ENCODE measurements at regions not wholly inside any gene's neighbourhood (a gene's known extent, or its start where the extent isn't known, plus 50 kb on each side); places are given as distances from the start of the nearest gene placed in this dataset.
A peak's percentile ranks its signal among the peaks of the same experiment; 100 is the strongest.

DNA sequence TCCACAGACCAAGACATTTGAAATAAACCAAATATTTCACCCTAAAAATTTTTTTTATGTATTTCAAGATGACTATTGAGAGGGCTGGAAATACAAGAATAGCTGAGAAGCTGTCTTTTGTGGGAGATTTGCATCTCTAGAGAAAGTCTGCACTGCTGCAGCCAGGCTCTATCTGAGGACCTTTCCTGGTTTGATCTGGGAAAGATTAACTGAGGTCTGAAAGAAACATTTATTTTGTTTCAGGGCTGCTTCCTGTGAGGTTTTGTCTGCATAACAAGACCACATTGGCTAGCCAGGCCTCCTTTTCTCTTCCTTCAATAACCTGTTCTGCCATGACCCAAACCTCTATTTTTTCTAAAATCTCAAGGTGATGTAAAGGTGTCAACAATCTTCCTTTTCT lies 117.5 kb upstream of the ARHGEF26 start:
- no peaks in the 10 kb centered on the region for H3K9me3 ChIP-seq (ENCODE audit: control extremely low read depth in 1 of 5, control insufficient read depth in 4 of 5, insufficient read depth in 2 of 5, low read depth in 1 of 5, low read length in 4 of 5)
- ChIA-PET POLR2A (no interaction called here), CTCF (no interaction called here)
- DNase-seq, result no peak
- H3K36me3 ChIP-seq (ENCODE audit: control insufficient read depth in 4 of 4, insufficient read depth in 4 of 4, low read length in 3 of 4), result no peaks in the 10 kb centered on the region
- peaks cover 0 to 4% (median 0%) of the 10 kb centered on the region in 4 experiments for H3K4me1 ChIP-seq (ENCODE audit: control extremely low read depth in 1 of 4, control insufficient read depth in 4 of 4, insufficient read depth in 4 of 4, low read length in 3 of 4)
- H3K27ac ChIP-seq (ENCODE audit: insufficient read depth in 1 of 2, low read depth in 1 of 2, low read length in 2 of 2, poor library complexity in 1 of 2, severe bottlenecking in 2 of 2), result no peak overlapping the region
- no peak overlapping the region for H3K4me3 ChIP-seq (ENCODE audit: control insufficient read depth in 1 of 7, extremely low read depth in 1 of 7, insufficient read depth in 4 of 7, low read depth in 2 of 7, low read length in 6 of 7)
- H3K27me3 ChIP-seq (replicated peaks in 2 of 5; ENCODE audit: control insufficient read depth in 4 of 5, insufficient read depth in 5 of 5, low read length in 4 of 5), result no peaks in the 10 kb centered on the region

DNA sequence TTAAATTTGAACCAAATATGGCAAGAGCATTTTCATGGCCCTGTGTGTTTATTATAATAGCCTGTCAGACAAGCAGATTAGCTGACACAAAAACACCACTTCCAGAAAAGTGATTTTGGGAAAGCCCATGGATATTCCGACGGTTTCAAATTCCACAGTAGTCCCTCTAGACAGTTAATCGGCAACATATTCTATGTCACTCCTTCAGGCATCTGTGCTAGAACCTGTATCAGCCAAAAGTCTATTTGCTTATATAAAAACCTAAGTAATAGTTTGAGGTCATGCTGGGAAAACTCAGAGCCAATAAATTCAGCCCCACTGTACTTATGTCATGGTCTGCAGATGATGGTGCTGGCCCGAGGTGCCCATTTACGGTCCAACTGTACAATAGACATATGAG lies 110.2 kb upstream of the ARHGEF26 start:
- H3K27me3 ChIP-seq (replicated peaks in 2 of 5; ENCODE audit: control insufficient read depth in 4 of 5, insufficient read depth in 5 of 5, low read length in 4 of 5), result no peaks in the 10 kb centered on the region
- H3K4me1 ChIP-seq (ENCODE audit: control extremely low read depth in 1 of 4, control insufficient read depth in 4 of 4, insufficient read depth in 4 of 4, low read length in 3 of 4), result no peaks in the 10 kb centered on the region
- no peak overlapping the region for H3K27ac ChIP-seq (ENCODE audit: insufficient read depth in 1 of 2, low read depth in 1 of 2, low read length in 2 of 2, poor library complexity in 1 of 2, severe bottlenecking in 2 of 2)
- no peak overlapping the region for H3K4me3 ChIP-seq (ENCODE audit: control insufficient read depth in 1 of 7, extremely low read depth in 1 of 7, insufficient read depth in 4 of 7, low read depth in 2 of 7, low read length in 6 of 7)
- no peaks in the 10 kb centered on the region for H3K9me3 ChIP-seq (ENCODE audit: control extremely low read depth in 1 of 5, control insufficient read depth in 4 of 5, insufficient read depth in 2 of 5, low read depth in 1 of 5, low read length in 4 of 5)
- no peaks in the 10 kb centered on the region for H3K36me3 ChIP-seq (ENCODE audit: control insufficient read depth in 4 of 4, insufficient read depth in 4 of 4, low read length in 3 of 4)
- POLR2A ChIA-PET, result no interaction called here
- no peak for DNase-seq
- CTCF ChIA-PET, result no interaction called here
- 94% methylated on average over 3 of the region's 5 CpGs for WGBS (ENCODE audit: insufficient coverage)

DNA sequence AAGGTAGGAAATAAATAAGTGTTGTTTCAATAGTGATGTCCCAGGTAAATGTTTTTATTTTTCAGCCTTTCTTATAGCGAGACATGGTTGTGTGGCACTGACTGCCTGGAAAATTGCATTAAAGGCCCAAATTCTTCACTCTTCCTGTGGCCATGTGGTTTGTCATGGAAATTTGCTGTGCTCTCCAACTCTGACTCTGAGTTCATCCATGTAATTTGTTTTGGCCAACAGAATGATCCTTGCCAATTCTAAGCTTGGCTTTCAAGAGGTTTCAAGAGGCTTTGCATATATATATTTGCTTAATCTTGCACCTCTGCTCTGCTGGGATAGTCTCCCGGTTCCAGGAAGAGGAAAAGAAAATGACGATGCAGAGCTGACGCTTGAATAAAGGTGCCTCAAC lies 107.5 kb upstream of the ARHGEF26 start:
- 96% methylated on average over 4 of the region's 4 CpGs for WGBS (ENCODE audit: insufficient coverage)
- H3K36me3 ChIP-seq (ENCODE audit: control insufficient read depth in 4 of 4, insufficient read depth in 4 of 4, low read length in 3 of 4), result no peaks in the 10 kb centered on the region
- H3K27me3 ChIP-seq (replicated peaks in 2 of 5; ENCODE audit: control insufficient read depth in 4 of 5, insufficient read depth in 5 of 5, low read length in 4 of 5), result no peaks in the 10 kb centered on the region
- CTCF ChIA-PET, result no interaction called here
- no peaks in the 10 kb centered on the region for H3K9me3 ChIP-seq (ENCODE audit: control extremely low read depth in 1 of 5, control insufficient read depth in 4 of 5, insufficient read depth in 2 of 5, low read depth in 1 of 5, low read length in 4 of 5)
- DNase-seq, result no peak
- H3K4me3 ChIP-seq (ENCODE audit: control insufficient read depth in 1 of 7, extremely low read depth in 1 of 7, insufficient read depth in 4 of 7, low read depth in 2 of 7, low read length in 6 of 7), result no peak overlapping the region
- POLR2A ChIA-PET, result no interaction called here
- no peak overlapping the region for H3K27ac ChIP-seq (ENCODE audit: insufficient read depth in 1 of 2, low read depth in 1 of 2, low read length in 2 of 2, poor library complexity in 1 of 2, severe bottlenecking in 2 of 2)
- no peaks in the 10 kb centered on the region for H3K4me1 ChIP-seq (ENCODE audit: control extremely low read depth in 1 of 4, control insufficient read depth in 4 of 4, insufficient read depth in 4 of 4, low read length in 3 of 4)

DNA sequence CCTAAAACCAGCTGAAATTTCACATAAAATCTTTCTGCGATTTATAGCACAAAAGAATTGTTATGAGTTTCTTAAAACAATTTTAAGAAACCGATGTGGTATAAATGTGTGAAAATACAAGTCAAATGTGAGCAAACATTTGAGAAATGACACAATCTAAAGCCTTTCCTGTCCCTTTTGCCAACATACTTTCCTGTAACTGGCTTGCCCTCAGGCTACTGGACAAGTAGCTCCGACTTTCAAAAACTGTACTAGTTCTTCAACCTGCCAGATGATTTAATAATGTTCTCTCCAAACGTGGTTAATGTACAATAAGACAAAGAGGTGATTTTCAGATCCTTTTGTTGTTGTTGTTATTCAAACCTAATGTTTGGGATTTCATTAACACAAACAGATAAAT lies 105.9 kb upstream of the ARHGEF26 start:
- no peaks in the 10 kb centered on the region for H3K27me3 ChIP-seq (replicated peaks in 2 of 5; ENCODE audit: control insufficient read depth in 4 of 5, insufficient read depth in 5 of 5, low read length in 4 of 5)
- H3K4me1 ChIP-seq (ENCODE audit: control extremely low read depth in 1 of 4, control insufficient read depth in 4 of 4, insufficient read depth in 4 of 4, low read length in 3 of 4), result no peaks in the 10 kb centered on the region
- no peaks in the 10 kb centered on the region for H3K36me3 ChIP-seq (ENCODE audit: control insufficient read depth in 4 of 4, insufficient read depth in 4 of 4, low read length in 3 of 4)
- H3K4me3 ChIP-seq (ENCODE audit: control insufficient read depth in 1 of 7, extremely low read depth in 1 of 7, insufficient read depth in 4 of 7, low read depth in 2 of 7, low read length in 6 of 7), result no peak overlapping the region
- ChIA-PET POLR2A (no interaction called here), CTCF (no interaction called here)
- no peaks in the 10 kb centered on the region for H3K9me3 ChIP-seq (ENCODE audit: control extremely low read depth in 1 of 5, control insufficient read depth in 4 of 5, insufficient read depth in 2 of 5, low read depth in 1 of 5, low read length in 4 of 5)
- DNase-seq, result no peak
- no peak overlapping the region for H3K27ac ChIP-seq (ENCODE audit: insufficient read depth in 1 of 2, low read depth in 1 of 2, low read length in 2 of 2, poor library complexity in 1 of 2, severe bottlenecking in 2 of 2)
- no CpG with 5 or more reads among the region's 4 CpGs for WGBS (ENCODE audit: insufficient coverage)

DNA sequence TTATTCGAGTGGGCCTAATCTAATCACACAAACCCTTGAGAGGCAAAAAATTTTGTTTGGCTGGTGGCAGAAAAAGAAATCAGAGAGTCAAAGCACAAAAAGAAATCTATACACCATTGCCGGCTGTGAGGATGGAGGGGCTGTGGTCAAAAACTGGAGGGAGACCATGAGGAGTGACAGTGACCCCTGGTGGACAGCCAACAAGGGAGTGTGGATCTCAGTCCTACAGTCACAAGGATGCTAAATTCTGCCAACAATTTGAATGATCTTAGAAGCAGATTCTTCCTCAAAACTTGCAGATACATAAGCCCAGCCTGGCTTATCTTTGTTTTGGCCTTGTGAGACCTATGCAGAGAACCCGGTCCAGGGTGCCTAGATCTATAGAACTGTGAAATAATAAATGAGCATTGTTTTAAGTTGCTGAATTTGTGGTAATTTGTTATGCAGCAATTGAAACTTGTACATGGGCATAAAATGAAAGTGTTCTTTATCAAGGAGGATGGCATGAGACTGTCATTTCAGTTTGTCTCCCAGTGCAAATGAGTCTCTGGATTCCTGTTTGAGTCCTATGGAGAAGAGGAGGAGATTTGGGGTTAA lies 103.0 kb upstream of the ARHGEF26 start:
- H3K27me3 ChIP-seq (replicated peaks in 2 of 5; ENCODE audit: control insufficient read depth in 4 of 5, insufficient read depth in 5 of 5, low read length in 4 of 5), result no peaks in the 10 kb centered on the region
- no peaks in the 10 kb centered on the region for H3K9me3 ChIP-seq (ENCODE audit: control extremely low read depth in 1 of 5, control insufficient read depth in 4 of 5, insufficient read depth in 2 of 5, low read depth in 1 of 5, low read length in 4 of 5)
- ChIA-PET CTCF (no interaction called here), POLR2A (no interaction called here)
- H3K4me3 ChIP-seq (ENCODE audit: control insufficient read depth in 1 of 7, extremely low read depth in 1 of 7, insufficient read depth in 4 of 7, low read depth in 2 of 7, low read length in 6 of 7), result no peak overlapping the region
- peak; percentile 5 to 30 (median 12) for DNase-seq
- 100% methylated on average over 1 of the region's 3 CpGs for WGBS (ENCODE audit: insufficient coverage)
- no peaks in the 10 kb centered on the region for H3K36me3 ChIP-seq (ENCODE audit: control insufficient read depth in 4 of 4, insufficient read depth in 4 of 4, low read length in 3 of 4)
- H3K27ac ChIP-seq (ENCODE audit: insufficient read depth in 1 of 2, low read depth in 1 of 2, low read length in 2 of 2, poor library complexity in 1 of 2, severe bottlenecking in 2 of 2), result no peak overlapping the region
- no peaks in the 10 kb centered on the region for H3K4me1 ChIP-seq (ENCODE audit: control extremely low read depth in 1 of 4, control insufficient read depth in 4 of 4, insufficient read depth in 4 of 4, low read length in 3 of 4)

DNA sequence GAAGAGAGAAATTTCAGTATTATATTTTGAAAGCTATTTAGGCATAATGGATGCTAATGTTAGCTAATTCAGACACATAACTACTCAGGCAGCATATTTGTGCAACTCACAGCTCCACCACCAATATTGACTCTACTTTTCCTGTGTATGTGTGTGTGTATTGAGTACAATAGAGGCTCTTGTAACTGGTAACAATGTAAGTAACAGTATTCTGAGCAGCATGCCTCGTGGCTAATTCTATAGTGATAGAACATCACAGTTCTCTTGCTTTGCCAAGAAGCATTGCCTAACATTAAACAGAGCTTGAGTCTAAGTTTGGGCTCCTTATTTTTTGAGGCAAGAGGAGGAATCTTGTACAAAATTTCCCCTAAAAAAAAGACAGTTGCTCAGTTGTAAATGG lies 98.6 kb upstream of the ARHGEF26 start:
- H3K36me3 ChIP-seq (ENCODE audit: control insufficient read depth in 4 of 4, insufficient read depth in 4 of 4, low read length in 3 of 4), result no peaks in the 10 kb centered on the region
- no peaks in the 10 kb centered on the region for H3K4me1 ChIP-seq (ENCODE audit: control extremely low read depth in 1 of 4, control insufficient read depth in 4 of 4, insufficient read depth in 4 of 4, low read length in 3 of 4)
- ChIA-PET POLR2A (no interaction called here), CTCF (no interaction called here)
- H3K27me3 ChIP-seq (replicated peaks in 2 of 5; ENCODE audit: control insufficient read depth in 4 of 5, insufficient read depth in 5 of 5, low read length in 4 of 5), result no peaks in the 10 kb centered on the region
- H3K9me3 ChIP-seq (ENCODE audit: control extremely low read depth in 1 of 5, control insufficient read depth in 4 of 5, insufficient read depth in 2 of 5, low read depth in 1 of 5, low read length in 4 of 5), result no peaks in the 10 kb centered on the region
- no peak overlapping the region for H3K27ac ChIP-seq (ENCODE audit: insufficient read depth in 1 of 2, low read depth in 1 of 2, low read length in 2 of 2, poor library complexity in 1 of 2, severe bottlenecking in 2 of 2)
- no peak for DNase-seq
- H3K4me3 ChIP-seq (ENCODE audit: control insufficient read depth in 1 of 7, extremely low read depth in 1 of 7, insufficient read depth in 4 of 7, low read depth in 2 of 7, low read length in 6 of 7), result no peak overlapping the region
- WGBS (ENCODE audit: insufficient coverage), result 100% methylated on average over 1 of the region's 1 CpG

DNA sequence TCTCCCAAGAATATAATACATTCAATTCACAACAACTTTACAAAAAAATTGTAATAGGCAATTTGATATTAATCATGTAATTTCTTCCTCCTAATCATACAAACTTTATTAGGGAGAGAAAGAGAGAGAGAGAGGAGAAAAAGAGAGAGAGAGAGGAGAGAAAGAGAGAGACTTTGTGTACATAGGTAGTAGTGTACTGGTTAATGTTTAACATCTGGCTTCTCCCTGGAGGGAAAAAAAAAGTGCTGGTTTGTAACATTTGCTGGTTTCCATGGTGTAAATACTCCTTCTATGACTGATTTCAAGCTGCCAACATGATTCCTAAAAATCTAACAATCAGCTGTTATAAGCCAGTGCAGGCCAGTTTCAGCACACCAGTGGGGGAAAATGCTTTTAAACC lies 98.0 kb upstream of the ARHGEF26 start:
- H3K9me3 ChIP-seq (ENCODE audit: control extremely low read depth in 1 of 5, control insufficient read depth in 4 of 5, insufficient read depth in 2 of 5, low read depth in 1 of 5, low read length in 4 of 5), result no peaks in the 10 kb centered on the region
- no peaks in the 10 kb centered on the region for H3K36me3 ChIP-seq (ENCODE audit: control insufficient read depth in 4 of 4, insufficient read depth in 4 of 4, low read length in 3 of 4)
- H3K27ac ChIP-seq (ENCODE audit: insufficient read depth in 1 of 2, low read depth in 1 of 2, low read length in 2 of 2, poor library complexity in 1 of 2, severe bottlenecking in 2 of 2), result no peak overlapping the region
- no peak for DNase-seq
- no peaks in the 10 kb centered on the region for H3K27me3 ChIP-seq (replicated peaks in 2 of 5; ENCODE audit: control insufficient read depth in 4 of 5, insufficient read depth in 5 of 5, low read length in 4 of 5)
- CTCF ChIA-PET, result interaction anchor here (0.9 kb wide), 1 partner anchor 94 kb away, joined by 4 read pairs; no protein-coding TSS in a partner anchor
- POLR2A ChIA-PET, result no interaction called here
- no peaks in the 10 kb centered on the region for H3K4me1 ChIP-seq (ENCODE audit: control extremely low read depth in 1 of 4, control insufficient read depth in 4 of 4, insufficient read depth in 4 of 4, low read length in 3 of 4)
- H3K4me3 ChIP-seq (ENCODE audit: control insufficient read depth in 1 of 7, extremely low read depth in 1 of 7, insufficient read depth in 4 of 7, low read depth in 2 of 7, low read length in 6 of 7), result no peak overlapping the region
